ENCODE measurements at regions not wholly inside any gene's neighbourhood (a gene's known extent, or its start where the extent isn't known, plus 50 kb on each side); places are given as distances from the start of the nearest gene placed in this dataset.

GRCh38 chr9:130782886-130783530 is 52.0 kb upstream of the ABL1 start:
- no peak for DNase-seq

GRCh38 chr9:130785053-130785452 is 50.0 kb upstream of the ABL1 start:
- DNase-seq: no peak
